GM19463 (cell line): ENCODE measurements at regions not wholly inside any gene's neighbourhood (a gene's known extent, or its start where the extent isn't known, plus 50 kb on each side); places are given as distances from the start of the nearest gene placed in this dataset.
A peak's percentile ranks its signal among the peaks of the same experiment; 100 is the strongest.

Experiments
- ATAC-seq: cut with Tn5 transposase; IDR thresholded peaks from one replicate; pipeline ENCODE4 v1.9.1; 2021; ENCODE audit warnings: mild to moderate bottlenecking, moderate library complexity; ENCODE audit not compliant: unreplicated experiment

DNA sequence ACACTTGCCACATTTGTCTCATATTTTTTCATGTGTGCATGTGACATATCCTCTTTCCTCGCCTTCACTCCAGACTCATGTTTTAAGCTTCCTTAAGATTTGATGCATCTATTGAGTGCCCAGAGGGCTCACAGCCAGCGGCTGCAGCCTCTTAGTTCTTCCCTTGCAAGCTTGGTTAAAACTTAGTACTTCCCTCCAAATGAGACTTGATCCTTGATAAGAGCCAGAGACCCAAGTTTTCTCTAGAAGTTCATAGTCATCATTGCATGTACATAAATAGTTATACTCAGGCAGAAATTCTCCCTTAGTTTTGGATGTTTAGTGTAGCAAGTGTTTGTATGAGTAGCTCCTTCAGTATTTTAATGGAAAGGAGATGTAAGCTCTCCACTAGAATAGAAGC, 337.6 kb upstream of the B3GALT2 start:
- ATAC-seq: no peak

GRCh38 chr1:193520472-193520871, 334.1 kb upstream of the B3GALT2 start:
- ATAC-seq: no peak

DNA sequence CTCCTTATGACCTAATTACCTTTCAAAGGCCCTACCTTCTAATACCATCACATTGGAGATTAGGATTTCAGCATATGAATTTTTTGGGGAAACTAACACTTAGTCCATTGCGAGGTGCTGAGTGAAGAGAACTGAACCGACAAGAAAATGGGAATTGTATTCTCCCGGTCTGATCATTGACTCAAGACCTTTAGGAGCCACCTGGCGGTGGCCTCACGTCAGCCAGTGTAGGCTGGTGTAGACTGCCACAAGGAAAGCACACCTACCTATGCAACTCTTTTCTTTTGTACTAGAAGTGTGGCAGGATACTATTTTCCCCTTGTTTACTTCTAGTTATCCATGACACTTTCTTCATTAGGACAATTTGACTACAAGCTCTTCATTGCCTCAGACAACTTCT, 333.5 kb upstream of the B3GALT2 start:
- ATAC-seq: no peak

DNA sequence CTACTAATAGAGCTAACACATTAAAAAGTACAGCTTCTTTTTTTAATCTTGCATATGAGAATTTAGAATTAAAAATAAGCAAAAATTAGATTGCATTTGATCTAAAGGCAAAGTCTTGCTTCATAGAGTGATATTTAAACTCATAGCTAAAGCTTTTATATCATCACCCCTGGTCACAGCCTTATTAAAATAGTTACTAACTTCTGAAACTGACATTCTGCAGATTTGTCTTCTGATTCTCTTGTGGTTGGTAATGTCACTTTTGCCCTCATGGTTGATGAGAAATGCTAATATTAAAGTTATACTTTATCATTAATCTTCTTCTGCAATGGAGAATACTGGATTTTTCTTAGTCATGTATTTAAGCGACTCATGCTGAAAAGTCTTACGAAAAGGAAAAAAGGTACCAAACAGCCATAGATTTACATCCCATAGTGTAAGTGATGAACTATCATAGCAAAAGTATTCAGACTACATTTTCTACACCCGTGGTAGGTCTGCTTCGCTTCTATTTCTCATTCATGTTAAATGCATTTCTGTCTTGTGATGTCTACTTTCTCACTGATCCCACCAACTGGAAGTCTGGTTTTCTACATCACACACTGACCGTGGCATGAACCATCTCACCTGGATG, 330.5 kb upstream of the B3GALT2 start:
- no peak for ATAC-seq

DNA sequence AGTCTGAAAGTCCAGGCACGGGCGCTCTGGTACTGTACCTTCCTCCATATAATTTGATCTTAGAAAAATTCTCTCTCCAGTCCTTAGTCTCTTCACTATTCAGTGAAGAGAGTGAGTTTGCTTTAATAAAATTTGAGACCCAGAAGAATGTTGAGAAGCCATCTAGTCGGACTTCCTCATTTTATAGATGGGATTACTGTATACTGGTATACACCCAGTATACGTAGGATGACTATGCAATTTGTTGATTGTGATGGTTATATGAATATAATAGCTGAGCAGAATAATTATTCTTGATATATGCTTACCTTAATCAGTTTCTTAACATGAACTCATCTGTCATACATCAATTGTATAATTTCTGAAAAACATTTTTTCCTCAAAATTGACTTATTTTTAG, 328.0 kb upstream of the B3GALT2 start:
- no peak for ATAC-seq

GRCh38 chr1:193513032-193513431, 326.6 kb upstream of the B3GALT2 start:
- ATAC-seq: no peak

GRCh38 chr1:193504920-193505319, 318.5 kb upstream of the B3GALT2 start:
- ATAC-seq: no peak

- no peak for ATAC-seq
Observed at GRCh38 chr1:193498088-193498655, 311.8 kb upstream of the B3GALT2 start.

DNA sequence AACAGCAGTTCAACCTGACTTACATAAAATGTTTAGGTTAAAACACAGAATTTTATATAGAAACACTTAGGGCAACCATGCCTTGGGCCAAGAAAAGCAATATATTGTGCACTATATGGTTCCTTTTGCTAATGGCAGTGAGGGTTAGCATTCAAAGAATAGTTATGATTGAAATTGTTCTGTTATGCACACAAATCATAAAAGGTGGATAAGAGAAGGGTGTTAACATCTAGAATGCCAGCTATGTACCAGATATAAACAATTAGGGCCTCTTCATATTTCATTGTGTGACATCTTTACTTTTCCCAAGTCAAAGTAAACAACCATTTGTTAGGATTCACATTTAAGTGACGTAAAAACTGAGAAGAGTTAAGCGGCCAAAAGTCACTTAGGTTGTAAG, 308.0 kb upstream of the B3GALT2 start:
- ATAC-seq: no peak

DNA sequence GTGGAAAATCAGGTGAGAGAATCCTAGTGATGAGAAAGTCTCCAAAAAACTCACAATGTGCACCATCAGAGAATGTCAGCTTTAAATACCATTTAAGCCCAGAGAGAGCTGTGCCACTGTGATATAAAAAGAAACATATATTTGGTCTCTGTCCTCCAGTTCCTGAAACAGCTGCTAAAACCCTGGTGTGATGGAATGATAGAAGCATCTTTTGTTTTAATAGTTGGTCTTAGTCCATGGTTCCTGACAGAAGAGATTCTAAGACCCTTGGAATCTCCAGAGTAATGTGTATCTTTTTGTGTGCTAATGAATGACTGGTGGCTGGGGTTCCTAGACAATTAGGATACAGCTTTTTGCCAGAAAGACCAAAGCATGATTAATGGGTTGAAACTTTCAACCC, 302.8 kb upstream of the B3GALT2 start:
- no peak for ATAC-seq

DNA sequence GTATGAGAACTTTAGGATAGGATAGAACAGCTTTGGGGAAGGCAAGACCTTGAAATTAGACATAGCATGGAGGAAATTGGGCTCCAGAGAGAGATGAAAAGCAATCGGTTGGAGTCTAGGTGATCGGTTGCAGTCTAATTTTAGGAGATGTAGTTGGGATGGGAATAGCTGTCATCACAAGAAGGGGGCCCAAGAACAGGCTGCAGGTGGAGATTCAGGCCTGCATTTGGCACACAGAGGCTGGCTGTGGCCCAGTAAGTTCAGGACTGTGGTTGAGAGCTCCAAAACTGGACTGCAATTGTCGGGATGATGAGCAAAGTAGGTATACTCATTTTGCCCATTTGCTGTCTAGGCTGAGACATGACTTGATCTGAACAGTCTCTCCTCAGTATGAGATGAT, 301.3 kb upstream of the B3GALT2 start:
- ATAC-seq: no peak

DNA sequence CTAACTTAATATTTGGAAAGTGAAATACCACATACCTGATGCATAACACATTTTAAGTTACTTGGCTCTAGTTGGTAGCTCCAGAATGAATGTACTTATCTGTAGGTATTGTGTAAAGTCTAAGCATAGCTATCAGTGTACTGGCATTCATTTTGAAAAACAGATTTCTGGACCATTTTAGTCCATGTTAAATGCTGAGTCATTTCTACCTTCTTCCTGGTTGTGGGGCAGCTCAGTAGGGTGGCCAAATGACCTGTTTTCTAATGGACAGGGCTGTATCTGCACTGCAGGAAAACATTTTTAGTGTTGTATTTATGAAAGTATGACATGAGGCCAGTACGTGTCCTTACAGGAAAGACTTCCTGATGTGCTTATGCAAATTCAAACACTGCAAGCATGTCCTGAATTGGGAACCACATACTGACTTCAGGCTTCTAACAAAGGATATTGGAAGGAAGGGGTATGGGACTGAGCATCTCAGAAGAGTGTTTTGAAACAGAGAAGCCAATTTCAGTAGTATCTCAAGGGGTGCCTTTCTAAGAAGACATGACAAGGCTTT, 300.3 kb upstream of the B3GALT2 start:
- no peak for ATAC-seq

DNA sequence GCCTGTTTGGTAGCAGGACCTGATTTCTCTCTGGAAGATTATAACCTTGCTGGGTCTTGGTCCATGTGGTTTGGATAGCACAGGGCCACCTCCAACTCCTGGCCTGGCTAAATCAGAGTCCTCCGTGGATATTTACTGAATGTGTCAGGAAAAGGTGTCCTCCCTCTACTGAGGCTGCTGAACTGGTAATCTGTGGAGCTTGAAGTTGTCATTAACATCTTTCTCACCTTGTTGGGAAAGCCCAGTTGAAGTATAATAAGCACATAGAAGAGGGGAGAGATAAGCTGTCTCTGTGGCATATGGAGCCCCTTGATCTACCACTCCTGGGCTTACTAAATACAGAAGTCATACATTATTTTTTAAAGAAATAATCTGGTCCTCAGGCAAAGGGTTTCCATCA, 294.3 kb upstream of the B3GALT2 start:
- ATAC-seq: no peak

DNA sequence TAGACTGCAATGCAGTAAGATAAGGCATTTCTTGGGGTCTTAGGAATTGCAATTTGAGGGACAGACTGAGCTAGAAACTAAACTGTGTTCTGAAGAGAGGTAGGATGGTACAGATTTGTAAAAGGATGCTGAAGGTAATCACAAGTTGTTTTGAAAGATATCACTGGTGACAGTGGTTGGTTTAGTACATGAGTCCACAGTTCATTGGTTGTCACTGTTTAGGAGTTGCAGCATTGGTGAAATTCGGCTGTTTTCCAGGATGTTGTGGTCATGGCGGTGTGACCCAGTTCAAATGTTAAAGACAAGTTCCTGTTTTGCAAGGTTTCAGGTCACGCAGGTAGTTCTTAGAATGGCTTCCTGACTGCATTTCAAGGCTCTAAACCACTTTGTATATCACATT, 292.8 kb upstream of the B3GALT2 start:
- ATAC-seq: peak; percentile 96

GRCh38 chr1:193476748-193477147, 290.3 kb upstream of the B3GALT2 start:
- no peak for ATAC-seq

- no peak for ATAC-seq
Observed at GRCh38 chr1:193473932-193474331, 287.5 kb upstream of the B3GALT2 start.

DNA sequence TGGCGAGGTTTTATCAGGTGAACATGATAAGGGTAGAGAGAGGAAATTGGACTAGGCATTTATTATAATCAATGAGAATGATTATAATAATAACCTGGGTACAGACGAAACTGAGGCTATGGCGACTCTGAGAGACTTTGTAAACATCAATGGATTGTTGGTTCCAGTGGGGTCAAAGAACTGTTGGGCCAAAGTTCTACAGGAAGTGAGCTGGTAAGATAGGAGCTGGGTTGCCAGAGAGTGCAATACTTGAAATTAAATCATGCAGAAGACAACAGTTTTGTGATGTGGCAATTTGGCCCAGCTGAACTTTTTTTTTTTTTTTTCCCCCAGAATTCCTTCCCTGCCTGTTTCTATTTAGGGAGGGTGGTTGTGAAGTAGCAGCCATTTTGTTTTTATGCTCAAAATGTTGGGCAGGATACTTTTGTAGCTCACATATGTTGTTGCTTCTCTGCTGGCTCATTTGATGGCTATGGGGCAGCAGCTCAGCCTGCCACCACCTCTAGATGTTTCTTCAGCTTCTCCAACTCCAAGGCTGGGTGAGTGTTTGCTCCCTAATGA, 286.5 kb upstream of the B3GALT2 start:
- ATAC-seq: no peak

DNA sequence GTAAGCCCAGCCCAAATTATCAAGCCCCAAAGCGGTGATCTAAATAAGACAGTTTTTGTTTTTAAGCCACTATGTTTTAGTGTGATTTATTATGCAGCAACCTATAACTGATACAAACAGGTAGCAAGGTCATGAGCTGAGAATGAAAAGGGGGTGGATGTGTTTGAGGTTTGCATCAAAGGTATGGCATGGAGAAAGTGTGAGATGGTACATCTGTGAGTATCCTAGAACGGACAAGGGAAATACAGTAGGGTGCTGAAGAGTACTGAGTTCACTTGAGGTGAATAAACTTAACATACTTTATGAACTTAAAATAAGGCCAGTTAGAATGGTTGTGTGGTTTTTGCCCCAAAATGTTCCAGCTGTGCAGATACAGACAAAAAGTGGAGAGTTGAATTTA, 286.0 kb upstream of the B3GALT2 start:
- ATAC-seq: no peak

- no peak for ATAC-seq
Observed at GRCh38 chr1:193471981-193472380, 285.6 kb upstream of the B3GALT2 start.

DNA sequence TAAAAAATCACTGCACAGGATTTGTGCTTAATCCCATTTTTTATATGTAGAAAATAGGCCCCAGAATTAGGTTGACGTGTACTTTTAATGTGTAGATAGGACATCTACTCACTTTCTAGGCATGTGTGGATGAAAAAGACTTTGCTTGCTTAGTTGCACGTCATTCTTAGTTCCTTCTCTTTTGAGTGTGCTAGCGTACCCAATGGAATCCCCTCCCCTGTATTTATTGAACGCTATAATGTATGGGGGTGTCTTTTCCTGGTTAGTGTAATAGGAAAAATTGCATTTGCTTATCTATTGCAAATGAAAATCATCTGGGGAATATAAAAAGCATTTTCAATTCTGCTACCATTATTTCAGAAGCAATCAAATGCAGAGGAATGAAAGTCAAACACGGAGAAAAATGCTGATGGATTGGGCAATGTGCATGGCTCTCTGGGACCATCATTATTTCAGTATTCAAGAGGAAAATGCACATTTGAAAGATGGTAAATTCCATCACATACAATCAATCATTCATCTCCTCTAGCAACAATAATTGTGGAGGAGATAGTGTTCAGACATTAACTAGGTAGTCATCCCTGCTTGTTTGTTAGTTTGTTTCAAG, 277.0 kb upstream of the B3GALT2 start:
- ATAC-seq: no peak

DNA sequence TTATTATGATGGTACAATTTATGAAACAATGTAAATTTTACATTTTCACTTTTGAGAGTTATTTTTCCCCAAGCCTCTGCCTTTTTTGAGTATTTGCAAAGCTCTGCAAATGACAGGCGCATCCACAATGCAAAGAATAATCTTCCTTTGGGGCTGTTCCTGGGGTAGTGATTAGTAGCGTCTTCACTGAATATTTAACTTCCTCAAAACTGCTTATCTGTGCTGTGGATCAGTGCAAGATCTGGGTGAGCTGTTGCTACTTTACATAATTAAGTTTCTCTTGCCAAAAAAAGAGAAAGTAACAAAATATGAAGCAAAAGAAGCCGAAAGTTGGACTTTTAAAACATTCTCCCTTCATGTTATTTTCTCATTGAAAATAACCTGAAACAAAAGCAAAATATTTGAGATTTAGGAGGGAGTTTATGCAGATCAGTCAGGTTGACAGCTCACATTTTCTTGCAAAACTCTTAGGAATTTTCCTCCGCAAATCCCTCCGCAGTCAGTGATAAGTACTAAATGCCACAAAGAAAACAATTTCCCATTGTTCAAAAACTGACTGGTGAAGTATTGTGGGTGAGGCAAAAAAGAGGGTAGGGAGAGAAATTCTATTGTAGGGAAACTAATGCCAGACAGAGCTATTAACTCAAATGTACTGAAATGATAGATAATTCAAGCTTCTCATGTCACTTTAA, 276.4 kb upstream of the B3GALT2 start:
- ATAC-seq: no peak

- ATAC-seq: no peak
Observed at GRCh38 chr1:193458628-193459027, 272.2 kb upstream of the B3GALT2 start.
